Nephron progenitor cell (in vitro differentiated cells): ENCODE measurements at regions not wholly inside any gene's neighbourhood (a gene's known extent, or its start where the extent isn't known, plus 50 kb on each side); places are given as distances from the start of the nearest gene placed in this dataset.

Source experiments
- DNase-seq: peaks from one replicate; pipeline ENCODE4 v3.0.0; 2021
- H3K27ac Mint-ChIP-seq: 2 replicates; pipeline ENCODE4 v1.8.0; 2021; ENCODE audit warnings: mild to moderate bottlenecking, moderate library complexity, mixed read lengths
- H3K27me3 Mint-ChIP-seq: 2 replicates; pipeline ENCODE4 v1.8.0; 2021; ENCODE audit warnings: mild to moderate bottlenecking, low read depth, mixed read lengths; ENCODE audit not compliant: poor library complexity
- H3K36me3 Mint-ChIP-seq: 2 replicates; pipeline ENCODE4 v1.8.0; 2021; ENCODE audit warnings: low read depth, mixed read lengths
- H3K4me1 Mint-ChIP-seq: 2 replicates; pipeline ENCODE4 v1.8.0; 2021; ENCODE audit warnings: mixed read lengths
- H3K4me3 Mint-ChIP-seq: 2 replicates; pipeline ENCODE4 v1.8.0; 2021; ENCODE audit warnings: mild to moderate bottlenecking, moderate library complexity, mixed read lengths
- H3K9me3 Mint-ChIP-seq: 2 replicates; pipeline ENCODE4 v1.8.0; 2021; ENCODE audit warnings: mild to moderate bottlenecking, moderate library complexity, mixed read lengths
- TF ChIP-seq, protein P1 (sequence below): fragments of 200-600 bp; sonication (generic); IDR thresholded peaks from 2 replicates; pipeline ENCODE4 v1.5.0; 2021; ENCODE audit warnings: antibody characterized with exemption

GRCh38 chr1:238628110-238628509 lies 737.4 kb upstream of the ZP4 start:
- Mint-ChIP-seq H3K27ac (no peak overlapping the region), H3K9me3 (no peaks in the 10 kb centered on the region), H3K27me3 (peaks cover 5% of the 10 kb centered on the region), H3K4me1 (no peaks in the 10 kb centered on the region), H3K4me3 (no peak overlapping the region), H3K36me3 (no peaks in the 10 kb centered on the region)
- TF ChIP-seq, protein P1, sequence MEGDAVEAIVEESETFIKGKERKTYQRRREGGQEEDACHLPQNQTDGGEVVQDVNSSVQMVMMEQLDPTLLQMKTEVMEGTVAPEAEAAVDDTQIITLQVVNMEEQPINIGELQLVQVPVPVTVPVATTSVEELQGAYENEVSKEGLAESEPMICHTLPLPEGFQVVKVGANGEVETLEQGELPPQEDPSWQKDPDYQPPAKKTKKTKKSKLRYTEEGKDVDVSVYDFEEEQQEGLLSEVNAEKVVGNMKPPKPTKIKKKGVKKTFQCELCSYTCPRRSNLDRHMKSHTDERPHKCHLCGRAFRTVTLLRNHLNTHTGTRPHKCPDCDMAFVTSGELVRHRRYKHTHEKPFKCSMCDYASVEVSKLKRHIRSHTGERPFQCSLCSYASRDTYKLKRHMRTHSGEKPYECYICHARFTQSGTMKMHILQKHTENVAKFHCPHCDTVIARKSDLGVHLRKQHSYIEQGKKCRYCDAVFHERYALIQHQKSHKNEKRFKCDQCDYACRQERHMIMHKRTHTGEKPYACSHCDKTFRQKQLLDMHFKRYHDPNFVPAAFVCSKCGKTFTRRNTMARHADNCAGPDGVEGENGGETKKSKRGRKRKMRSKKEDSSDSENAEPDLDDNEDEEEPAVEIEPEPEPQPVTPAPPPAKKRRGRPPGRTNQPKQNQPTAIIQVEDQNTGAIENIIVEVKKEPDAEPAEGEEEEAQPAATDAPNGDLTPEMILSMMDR = no peak
- no peak for DNase-seq

DNA sequence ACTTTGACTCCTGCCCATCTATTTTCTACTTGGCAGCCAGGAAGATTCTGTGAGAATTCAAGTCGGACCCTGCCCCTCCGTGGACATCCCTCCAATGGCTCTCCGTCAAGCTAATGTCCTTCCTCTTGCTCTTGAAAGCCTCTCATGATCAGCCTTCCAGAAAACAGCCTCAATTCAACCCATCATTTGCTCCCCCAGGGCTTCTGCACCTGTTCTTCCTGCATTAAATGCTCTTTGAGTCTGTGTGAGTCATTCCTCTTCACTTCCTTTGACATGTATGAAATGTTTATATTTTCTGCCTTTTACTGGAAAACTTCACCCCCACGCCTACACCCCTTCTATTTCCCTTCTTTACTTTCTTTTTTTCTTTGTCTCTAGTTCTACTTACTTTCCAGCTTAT lies 734.1 kb upstream of the ZP4 start:
- DNase-seq = no peak
- TF ChIP-seq, protein P1 = no peak
- Mint-ChIP-seq H3K9me3 (no peaks in the 10 kb centered on the region), H3K4me1 (no peaks in the 10 kb centered on the region), H3K27me3 (no peaks in the 10 kb centered on the region), H3K27ac (no peak overlapping the region), H3K36me3 (no peaks in the 10 kb centered on the region), H3K4me3 (no peak overlapping the region)

DNA sequence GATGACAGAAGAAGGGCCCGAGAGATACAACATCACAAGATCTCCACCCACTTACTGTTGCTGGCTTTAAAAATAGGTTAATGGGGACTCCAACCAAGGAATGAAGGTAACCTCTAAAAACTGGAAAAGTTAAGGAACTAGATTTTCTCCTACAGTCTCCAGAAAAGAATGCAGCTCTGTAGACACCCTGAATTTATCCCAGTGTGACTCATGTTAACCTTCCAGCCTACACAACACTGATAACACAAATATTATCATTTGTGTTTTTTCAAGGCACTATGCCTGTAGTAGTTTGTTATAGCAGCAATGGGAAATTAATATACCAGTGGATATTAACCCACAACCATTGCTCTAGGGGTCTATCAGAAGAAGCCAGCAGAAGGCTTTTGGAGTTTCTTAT lies 730.7 kb upstream of the ZP4 start:
- no peaks in the 10 kb centered on the region for H3K4me1 Mint-ChIP-seq
- H3K36me3 Mint-ChIP-seq = no peaks in the 10 kb centered on the region
- TF ChIP-seq, protein P1 = no peak
- no peak for DNase-seq
- no peak overlapping the region for H3K27ac Mint-ChIP-seq
- no peaks in the 10 kb centered on the region for H3K27me3 Mint-ChIP-seq
- H3K9me3 Mint-ChIP-seq = no peaks in the 10 kb centered on the region
- no peak overlapping the region for H3K4me3 Mint-ChIP-seq

- Mint-ChIP-seq H3K4me3 (no peak overlapping the region), H3K9me3 (no peaks in the 10 kb centered on the region), H3K27ac (no peak overlapping the region), H3K36me3 (no peaks in the 10 kb centered on the region), H3K4me1 (no peaks in the 10 kb centered on the region), H3K27me3 (no peaks in the 10 kb centered on the region)
- no peak for DNase-seq
- TF ChIP-seq, protein P1 = no peak
Observed at GRCh38 chr1:238619652-238620051, 728.9 kb upstream of the ZP4 start.

- TF ChIP-seq, protein P1 = no peak
- no peak overlapping the region for H3K27ac Mint-ChIP-seq
- no peaks in the 10 kb centered on the region for H3K4me1 Mint-ChIP-seq
- H3K36me3 Mint-ChIP-seq = no peaks in the 10 kb centered on the region
- no peak for DNase-seq
- H3K9me3 Mint-ChIP-seq = no peaks in the 10 kb centered on the region
- peaks cover 3% of the 10 kb centered on the region for H3K27me3 Mint-ChIP-seq
- no peak overlapping the region for H3K4me3 Mint-ChIP-seq
Observed at GRCh38 chr1:238611406-238611805, 720.7 kb upstream of the ZP4 start.

GRCh38 chr1:238608144-238608543 lies 717.4 kb upstream of the ZP4 start:
- no peak overlapping the region for H3K27ac Mint-ChIP-seq
- no peak overlapping the region for H3K4me3 Mint-ChIP-seq
- TF ChIP-seq, protein P1 = no peak
- no peaks in the 10 kb centered on the region for H3K9me3 Mint-ChIP-seq
- no peak for DNase-seq
- H3K27me3 Mint-ChIP-seq = peaks cover 3% of the 10 kb centered on the region
- H3K36me3 Mint-ChIP-seq = no peaks in the 10 kb centered on the region
- no peaks in the 10 kb centered on the region for H3K4me1 Mint-ChIP-seq
